ENCODE measurements at regions not wholly inside any gene's neighbourhood (a gene's known extent, or its start where the extent isn't known, plus 50 kb on each side); places are given as distances from the start of the nearest gene placed in this dataset.

- H3K9me1 ChIP-seq (ENCODE audit: control insufficient read depth, insufficient read depth, low read length): no peaks in the 10 kb centered on the region
- ChIA-PET CTCF (ENCODE audit: low intra/inter-chr PET ratio) (no interaction called here), POLR2A (no interaction called here)
- H2AFZ ChIP-seq (ENCODE audit: low read depth, low read length): no peak overlapping the region
- H3K4me1 ChIP-seq (replicated peaks in 1 of 2; ENCODE audit: control insufficient read depth in 2 of 2, insufficient read depth in 2 of 2, low read length in 2 of 2): no peaks in the 10 kb centered on the region
- no peaks in the 10 kb centered on the region; the same call in 1 of the 2 replicates for H3K9me3 ChIP-seq (replicated peaks; ENCODE audit: control insufficient read depth, insufficient read depth, low read depth, low read length)
- WGBS (ENCODE audit: insufficient coverage, low coverage, missing lambda C conversion rate): 0% methylated on average over 2 of the region's 2 CpGs
- H3K4me2 ChIP-seq (ENCODE audit: insufficient read depth, low read length): no peak overlapping the region
- DNase-seq (ENCODE audit: extremely low read depth in 1 of 4, low spot score in 3 of 4) (no peak), ATAC-seq (no peak), FAIRE-seq (no peak)
- H3K27ac ChIP-seq (ENCODE audit: extremely low read depth, low read depth, low read length): no peak overlapping the region
- H3K4me3 ChIP-seq: no peak overlapping the region
- H3K27me3 ChIP-seq (ENCODE audit: control insufficient read depth in 2 of 2, insufficient read depth in 2 of 2, low read length in 2 of 2): no peaks in the 10 kb centered on the region
- no TSS peak for BruUV-seq (replicated peaks)
- H3K36me3 ChIP-seq (ENCODE audit: control insufficient read depth, insufficient read depth, low read length): no peaks in the 10 kb centered on the region
- TF ChIP-seq PHTF2 (CRISPR knock-in tag; IDR thresholded peaks at IDR 0.05) (no peak), ZNF778 (CRISPR knock-in tag; IDR thresholded peaks at IDR 0.05) (no peak), GABPB2 (CRISPR knock-in tag; conservative IDR thresholded peaks at IDR 0.05) (no peak), USF1 (CRISPR knock-in tag; IDR thresholded peaks at IDR 0.05) (no peak), SMC3 (conservative IDR thresholded peaks at IDR 0.05; ENCODE audit: insufficient read depth, low read depth, low read length) (no peak), NCOA1 (IDR thresholded peaks at IDR 0.05; ENCODE audit: low read depth) (no peak), PML (IDR thresholded peaks at IDR 0.05; ENCODE audit: low read length) (no peak), POLR2A (conservative IDR thresholded peaks at IDR 0.05) (no peak), ZBED1 (IDR thresholded peaks at IDR 0.05) (no peak), CBX3 (IDR thresholded peaks at IDR 0.05; ENCODE audit: borderline replicate concordance in 1 of 2, low read length in 2 of 2) (no peak), SRSF3 (IDR thresholded peaks at IDR 0.05; ENCODE audit: insufficient read depth, low read length) (no peak), HDAC3 (IDR thresholded peaks at IDR 0.05; ENCODE audit: borderline replicate concordance, partially characterized antibody) (no peak), ELK3 (CRISPR knock-in tag; IDR thresholded peaks at IDR 0.05) (no peak), HEY1 (CRISPR knock-in tag; IDR thresholded peaks at IDR 0.05; ENCODE audit: borderline replicate concordance) (no peak), SP1 (CRISPR knock-in tag; IDR thresholded peaks at IDR 0.05) (no peak), SETDB1 (IDR thresholded peaks at IDR 0.05; ENCODE audit: low read length) (no peak), BMI1 (IDR thresholded peaks at IDR 0.05; ENCODE audit: low read length) (no peak), NFE2 (IDR thresholded peaks at IDR 0.05; ENCODE audit: low read depth) (no peak)
- TF ChIP-seq, protein P1, sequence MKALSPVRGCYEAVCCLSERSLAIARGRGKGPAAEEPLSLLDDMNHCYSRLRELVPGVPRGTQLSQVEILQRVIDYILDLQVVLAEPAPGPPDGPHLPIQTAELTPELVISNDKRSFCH (CRISPR knock-in tag; IDR thresholded peaks at IDR 0.05): no peak
- TF ChIP-seq, protein P1 (tag; IDR thresholded peaks at IDR 0.05): no peak
- H3K9ac ChIP-seq (ENCODE audit: insufficient read depth in 1 of 2, low read depth in 2 of 2, low read length in 2 of 2): no peak overlapping the region
- in situ Hi-C loops (cut with MboI) (no loop called here), intact Hi-C loops (cut with micrococcal nuclease) (no loop called here)
- no peaks in the 10 kb centered on the region for H4K20me1 ChIP-seq (replicated peaks; ENCODE audit: control insufficient read depth, insufficient read depth, low read length)
- no peaks in the 10 kb centered on the region for H3K79me2 ChIP-seq (ENCODE audit: control insufficient read depth, insufficient read depth, low read length)
Measured at GRCh38 chr2:13576406-13577036, 859.8 kb downstream of the TRIB2 start.
